Loucy (cell line): ENCODE measurements at regions not wholly inside any gene's neighbourhood (a gene's known extent, or its start where the extent isn't known, plus 50 kb on each side); places are given as distances from the start of the nearest gene placed in this dataset.

Source experiments
- EZH2phosphoT487 ChIP-seq: fragments of 200-600 bp; IDR thresholded peaks from 2 replicates; pipeline ENCODE4 v1.6.1; 2018; ENCODE audit warnings: antibody characterized with exemption, mild to moderate bottlenecking, moderate library complexity, borderline replicate concordance
- TF ChIP-seq, protein P1 (sequence below): fragments of 200-600 bp; sonication (generic); conservative IDR thresholded peaks from 2 replicates; pipeline ENCODE4 v1.5.1; 2014; ENCODE audit warnings: mild to moderate bottlenecking, antibody characterized with exemption, low read length

- TF ChIP-seq, protein P1, sequence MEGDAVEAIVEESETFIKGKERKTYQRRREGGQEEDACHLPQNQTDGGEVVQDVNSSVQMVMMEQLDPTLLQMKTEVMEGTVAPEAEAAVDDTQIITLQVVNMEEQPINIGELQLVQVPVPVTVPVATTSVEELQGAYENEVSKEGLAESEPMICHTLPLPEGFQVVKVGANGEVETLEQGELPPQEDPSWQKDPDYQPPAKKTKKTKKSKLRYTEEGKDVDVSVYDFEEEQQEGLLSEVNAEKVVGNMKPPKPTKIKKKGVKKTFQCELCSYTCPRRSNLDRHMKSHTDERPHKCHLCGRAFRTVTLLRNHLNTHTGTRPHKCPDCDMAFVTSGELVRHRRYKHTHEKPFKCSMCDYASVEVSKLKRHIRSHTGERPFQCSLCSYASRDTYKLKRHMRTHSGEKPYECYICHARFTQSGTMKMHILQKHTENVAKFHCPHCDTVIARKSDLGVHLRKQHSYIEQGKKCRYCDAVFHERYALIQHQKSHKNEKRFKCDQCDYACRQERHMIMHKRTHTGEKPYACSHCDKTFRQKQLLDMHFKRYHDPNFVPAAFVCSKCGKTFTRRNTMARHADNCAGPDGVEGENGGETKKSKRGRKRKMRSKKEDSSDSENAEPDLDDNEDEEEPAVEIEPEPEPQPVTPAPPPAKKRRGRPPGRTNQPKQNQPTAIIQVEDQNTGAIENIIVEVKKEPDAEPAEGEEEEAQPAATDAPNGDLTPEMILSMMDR = no peak
- no peak for TF ChIP-seq EZH2phosphoT487
Measured at GRCh38 chr3:22318325-22318724, 567.3 kb upstream of the ZNF385D start.
